Gastrocnemius medialis (tissue), 4 donors: ENCODE measurements at regions not wholly inside any gene's neighbourhood (a gene's known extent, or its start where the extent isn't known, plus 50 kb on each side); places are given as distances from the start of the nearest gene placed in this dataset.
"Not testable (repeated sequence)": the region's sequence is repeated elsewhere in the genome, so short reads cannot be mapped to it uniquely, and the experiment has no call there.

Experiments used
- ATAC-seq, 2 donors: fragments of 150-250 bp; one replicate each; pipeline ENCODE4 v1.9.1; 2016
- DNase-seq, 2 donors: peaks; one replicate each; pipeline ENCODE4 v3.0.0-alpha.2; 2019
- H3K27ac ChIP-seq, 4 donors: fragments of 200-600 bp; sonication (generic); 1 replicate in 1 of 4; 2 replicates in 3 of 4; pipeline ENCODE4 v1.5.1; 2016 to 2018; ENCODE audit warnings: mild to moderate bottlenecking in 2 of 4, moderate library complexity in 1 of 4
- H3K27me3 ChIP-seq, 3 donors: fragments of 200-600 bp; sonication (generic) in 2 of 3; 1 replicate in 1 of 3; 2 replicates in 2 of 3; pipeline versions ENCODE4 v1.5.1 to v1.6.0; 2016 to 2019; ENCODE audit warnings: mild to moderate bottlenecking in 1 of 3, moderate library complexity in 1 of 3
- H3K36me3 ChIP-seq, 2 donors: fragments of 200-600 bp; sonication (generic) in 1 of 2; one replicate each; pipeline ENCODE4 v1.5.1; 2017 to 2018
- H3K4me1 ChIP-seq, 2 donors: fragments of 200-600 bp; sonication (generic) in 1 of 2; one replicate each; pipeline ENCODE4 v1.5.1; 2016 to 2017; ENCODE audit warnings: mild to moderate bottlenecking in 2 of 2
- H3K4me3 ChIP-seq, 4 donors: fragments of 200-600 bp; sonication (generic) in 3 of 4; 1 replicate in 1 of 4; 2 replicates in 3 of 4; pipeline ENCODE4 v1.5.1; 2016 to 2019; ENCODE audit warnings: mild to moderate bottlenecking in 2 of 4
- H3K9me3 ChIP-seq, 3 donors: fragments of 200-600 bp; sonication (generic) in 2 of 3; 1 replicate in 1 of 3; 2 replicates in 2 of 3; pipeline ENCODE4 v1.5.1; 2016 to 2019
- POLR2A ChIP-seq, 2 donors: fragments of 450-650 bp; IDR thresholded peaks; one replicate each; pipeline ENCODE4 v1.6.1; 2017; ENCODE audit warnings: antibody characterized with exemption in 2 of 2, mild to moderate bottlenecking in 2 of 2, moderate library complexity in 2 of 2
- in situ Hi-C, 4 donors: fragments of 200-750 bp; cut with MboI; loops; one replicate each; pipeline versions ENCODE4 v1.15.0 to v1.8.0; 2017; ENCODE audit warnings: low sequenced_read_pairs in 4 of 4
- intact Hi-C: fragments of 100-400 bp; cut with DNase I; formaldehyde crosslinking; loops from one replicate; pipeline ENCODE4 v1.15.1; 2023; ENCODE audit warnings: low total_unique reads
- TF ChIP-seq, protein P1 (sequence below), 5 experiments: fragments of 450-650 bp in 3 of 5; fragments of 200-600 bp in 2 of 5; sonication (generic) in 2 of 5; IDR thresholded peaks in 4 of 5; conservative IDR thresholded peaks in 1 of 5; 1 replicate in 4 of 5; 2 replicates in 1 of 5; pipeline ENCODE4 v1.5.1; 2016 to 2019; ENCODE audit warnings: antibody characterized with exemption in 5 of 5, mild to moderate bottlenecking in 3 of 5, moderate library complexity in 3 of 5

DNA sequence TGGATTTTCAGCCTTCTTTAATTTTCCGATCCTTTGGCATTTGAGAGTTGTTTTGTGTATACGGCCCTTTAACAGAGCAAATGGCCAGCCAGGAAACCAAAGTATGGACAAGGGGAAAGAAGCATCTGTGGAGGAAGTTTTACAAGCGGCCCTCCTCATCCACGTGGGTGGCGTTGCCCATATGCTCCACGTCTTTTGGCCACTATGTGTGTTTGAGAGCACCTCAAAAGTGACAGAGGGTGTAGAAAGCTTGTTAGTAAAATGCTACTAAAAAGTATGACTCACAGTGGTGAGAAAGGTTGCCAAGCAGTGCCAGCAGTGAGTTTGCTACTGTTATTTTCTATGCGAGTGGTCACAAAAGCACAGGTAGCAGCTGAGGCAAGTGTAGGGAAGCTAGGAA lies 451.8 kb upstream of the NPAP1 start:
- in situ Hi-C loops (no loop called here), intact Hi-C loops (no loop called here)
- no peak for ATAC-seq

DNA sequence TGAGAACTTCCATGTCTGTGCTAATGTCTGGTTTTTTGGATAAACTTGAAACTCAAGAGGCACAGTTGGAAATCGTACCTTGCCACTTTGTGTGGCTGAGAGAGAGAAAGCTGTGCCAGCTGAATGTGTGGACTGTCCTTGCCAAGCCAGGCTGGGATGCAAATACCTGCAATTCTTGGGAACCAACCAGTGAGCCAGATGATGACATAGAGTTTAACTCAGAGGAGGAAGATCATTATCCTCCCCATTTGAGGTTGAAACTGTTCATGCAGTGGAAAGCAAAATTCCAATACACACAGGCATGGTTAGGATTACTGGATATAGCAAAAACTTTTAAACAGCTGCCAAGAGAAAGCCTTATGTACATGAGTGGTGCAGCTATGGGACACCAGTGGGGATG lies 451.4 kb upstream of the NPAP1 start:
- Histone ChIP-seq H3K27me3 (no peaks in the 10 kb centered on the region), H3K9me3 (no peaks in the 10 kb centered on the region), H3K36me3 (no peaks in the 10 kb centered on the region), H3K27ac (no peak overlapping the region), H3K4me1 (no peaks in the 10 kb centered on the region), H3K4me3 (no peak overlapping the region)
- no peak for DNase-seq
- in situ Hi-C loops: no loop called here
- no peak for ATAC-seq
- intact Hi-C loops: no loop called here
- no peak for TF ChIP-seq POLR2A (IDR thresholded peaks at IDR 0.05)
- TF ChIP-seq, protein P1, sequence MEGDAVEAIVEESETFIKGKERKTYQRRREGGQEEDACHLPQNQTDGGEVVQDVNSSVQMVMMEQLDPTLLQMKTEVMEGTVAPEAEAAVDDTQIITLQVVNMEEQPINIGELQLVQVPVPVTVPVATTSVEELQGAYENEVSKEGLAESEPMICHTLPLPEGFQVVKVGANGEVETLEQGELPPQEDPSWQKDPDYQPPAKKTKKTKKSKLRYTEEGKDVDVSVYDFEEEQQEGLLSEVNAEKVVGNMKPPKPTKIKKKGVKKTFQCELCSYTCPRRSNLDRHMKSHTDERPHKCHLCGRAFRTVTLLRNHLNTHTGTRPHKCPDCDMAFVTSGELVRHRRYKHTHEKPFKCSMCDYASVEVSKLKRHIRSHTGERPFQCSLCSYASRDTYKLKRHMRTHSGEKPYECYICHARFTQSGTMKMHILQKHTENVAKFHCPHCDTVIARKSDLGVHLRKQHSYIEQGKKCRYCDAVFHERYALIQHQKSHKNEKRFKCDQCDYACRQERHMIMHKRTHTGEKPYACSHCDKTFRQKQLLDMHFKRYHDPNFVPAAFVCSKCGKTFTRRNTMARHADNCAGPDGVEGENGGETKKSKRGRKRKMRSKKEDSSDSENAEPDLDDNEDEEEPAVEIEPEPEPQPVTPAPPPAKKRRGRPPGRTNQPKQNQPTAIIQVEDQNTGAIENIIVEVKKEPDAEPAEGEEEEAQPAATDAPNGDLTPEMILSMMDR (IDR thresholded peaks at IDR 0.05 in 4 of 5, conservative IDR thresholded peaks at IDR 0.05 in 1 of 5): no peak

More for the DNA sequence above, 451.8 kb upstream of the NPAP1 start:
- Histone ChIP-seq H3K9me3 (no peaks in the 10 kb centered on the region), H3K27ac (no peak overlapping the region), H3K4me3 (no peak overlapping the region), H3K36me3 (no peaks in the 10 kb centered on the region), H3K4me1 (no peaks in the 10 kb centered on the region), H3K27me3 (no peaks in the 10 kb centered on the region)
- DNase-seq: no peak
- TF ChIP-seq, protein P1 (IDR thresholded peaks at IDR 0.05 in 4 of 5, conservative IDR thresholded peaks at IDR 0.05 in 1 of 5): no peak
- TF ChIP-seq POLR2A (IDR thresholded peaks at IDR 0.05): no peak

DNA sequence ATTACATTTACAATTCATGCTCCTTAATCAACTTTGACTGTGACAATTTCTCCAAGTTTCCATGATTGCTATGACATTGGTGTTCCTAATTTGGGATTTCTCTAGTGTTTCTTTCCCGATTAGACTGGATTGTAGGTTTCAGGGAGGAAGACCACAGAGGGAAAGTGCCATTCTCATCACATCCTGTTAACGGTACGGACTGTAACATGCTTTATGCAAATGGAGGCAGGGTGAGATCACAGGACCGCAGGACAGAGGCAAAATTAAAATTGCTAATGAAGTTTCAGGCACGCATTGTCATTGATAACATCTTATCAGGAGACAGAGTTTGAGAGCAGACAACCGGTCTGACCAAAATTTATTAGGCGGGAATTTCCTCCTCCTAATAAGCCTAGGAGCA lies 446.7 kb upstream of the NPAP1 start:
- intact Hi-C loops, ATAC-seq, H3K36me3 ChIP-seq, in situ Hi-C loops, H3K27me3 ChIP-seq, H3K27ac ChIP-seq, H3K4me3 ChIP-seq, DNase-seq, H3K9me3 ChIP-seq, H3K4me1 ChIP-seq: not testable (repeated sequence)

DNA sequence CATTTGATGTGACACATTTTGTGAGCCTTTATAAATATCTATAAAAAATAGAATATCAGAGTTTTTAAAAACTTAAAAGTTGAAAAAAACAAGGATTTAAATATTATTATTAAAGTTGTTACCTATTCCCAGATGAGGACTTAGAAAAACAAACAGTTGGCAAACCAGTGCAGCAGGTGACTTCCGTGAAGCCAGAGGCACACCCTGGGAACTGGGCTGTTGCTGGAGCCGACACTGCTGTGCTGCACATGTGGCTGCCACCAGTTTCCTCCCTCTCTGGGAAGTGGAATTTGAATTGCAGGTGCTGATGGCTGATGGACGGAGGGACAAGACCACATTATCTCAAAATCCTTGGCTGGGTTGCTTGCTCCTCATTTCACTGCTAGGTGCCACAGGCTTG lies 442.4 kb upstream of the NPAP1 start:
- H3K27ac ChIP-seq, H3K36me3 ChIP-seq, H3K4me3 ChIP-seq, intact Hi-C loops, DNase-seq, H3K4me1 ChIP-seq, in situ Hi-C loops, H3K27me3 ChIP-seq, ATAC-seq, H3K9me3 ChIP-seq: not testable (repeated sequence)

DNA sequence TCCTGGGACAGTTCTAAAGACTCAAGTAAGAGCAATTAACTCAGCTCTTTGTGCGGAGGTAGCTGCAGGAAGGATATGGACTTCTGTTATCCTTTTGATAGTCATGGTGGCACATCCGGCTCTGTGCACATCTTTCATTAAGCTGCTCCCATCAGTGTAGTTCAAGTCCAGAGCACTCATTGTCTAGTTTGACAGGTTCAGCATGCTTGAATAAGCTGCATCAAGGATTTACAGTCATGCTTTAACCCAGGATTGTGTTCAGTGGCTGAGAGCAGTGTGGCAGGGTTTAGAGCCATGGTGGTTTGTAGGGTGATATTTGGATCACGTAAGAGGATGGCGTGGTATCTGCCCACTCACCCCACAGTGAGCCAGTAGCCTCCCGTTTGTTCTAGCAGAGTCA lies 435.0 kb upstream of the NPAP1 start:
- H3K9me3 ChIP-seq, H3K27ac ChIP-seq, H3K36me3 ChIP-seq, H3K4me3 ChIP-seq, in situ Hi-C loops, H3K27me3 ChIP-seq, DNase-seq, H3K4me1 ChIP-seq, ATAC-seq, intact Hi-C loops: not testable (repeated sequence)

DNA sequence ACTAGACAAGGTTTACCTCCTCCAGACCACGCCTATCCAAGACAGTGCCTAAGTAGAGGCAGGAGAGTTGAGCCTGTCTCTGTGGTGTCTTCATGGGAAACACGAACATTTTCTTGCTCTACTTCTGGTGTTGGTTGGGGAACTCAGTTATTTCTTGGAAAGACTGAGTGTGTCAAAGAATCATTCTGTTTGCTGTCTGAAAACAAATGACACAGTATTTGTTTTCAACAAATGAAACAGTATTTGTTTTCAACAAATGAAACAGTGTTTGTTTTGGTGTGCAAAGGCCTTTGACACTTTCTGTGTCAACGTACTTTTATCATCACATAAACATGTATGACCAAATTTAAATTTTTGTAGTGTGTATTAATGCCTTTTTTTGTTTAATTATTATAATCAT lies 416.5 kb upstream of the NPAP1 start:
- H3K36me3 ChIP-seq, H3K27ac ChIP-seq, intact Hi-C loops, DNase-seq, ATAC-seq, in situ Hi-C loops, H3K4me1 ChIP-seq, H3K9me3 ChIP-seq, H3K27me3 ChIP-seq, H3K4me3 ChIP-seq: not testable (repeated sequence)

DNA sequence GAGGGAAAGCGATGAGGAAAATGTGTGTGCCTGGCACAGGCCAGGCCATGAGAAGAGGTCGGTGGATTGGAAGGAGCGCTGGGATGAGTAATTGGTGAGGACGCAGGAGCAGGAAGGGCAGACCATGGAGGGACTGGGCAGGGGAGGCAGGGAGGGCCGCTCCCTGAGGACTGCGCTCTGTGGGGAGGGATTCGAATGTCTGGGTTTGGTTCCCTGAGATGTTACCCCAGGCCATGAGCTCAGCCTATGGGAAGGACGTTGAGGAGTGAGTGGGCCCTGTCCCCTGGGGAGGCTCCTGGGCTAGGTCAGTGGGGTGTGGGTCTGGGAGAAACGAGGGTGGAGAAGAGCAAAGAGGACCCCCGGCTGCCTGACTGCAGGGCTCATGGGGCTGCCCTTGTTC lies 415.2 kb upstream of the NPAP1 start:
- ATAC-seq, H3K9me3 ChIP-seq, in situ Hi-C loops, H3K4me1 ChIP-seq, intact Hi-C loops, H3K27me3 ChIP-seq, H3K36me3 ChIP-seq, DNase-seq, H3K27ac ChIP-seq, H3K4me3 ChIP-seq: not testable (repeated sequence)

DNA sequence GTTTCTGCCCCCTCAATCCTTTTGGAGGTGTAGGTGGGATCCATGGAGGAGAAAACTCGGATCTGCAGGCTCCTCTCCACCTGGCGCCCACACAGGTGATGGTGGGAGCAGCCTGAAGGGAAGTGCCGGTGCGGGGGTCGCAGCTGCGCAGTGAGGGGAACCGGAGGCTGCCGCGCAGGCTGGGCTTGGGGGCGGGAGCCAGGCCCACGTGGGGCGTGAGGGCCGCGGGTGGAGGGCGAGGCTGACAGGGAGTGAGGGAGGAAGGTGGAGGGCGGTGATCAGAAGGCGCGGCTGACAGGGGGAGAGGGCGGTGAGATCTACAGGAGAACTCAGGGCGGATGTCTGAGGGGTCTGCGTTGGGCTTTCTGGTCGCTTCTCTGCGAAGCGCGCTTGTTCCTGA lies 414.7 kb upstream of the NPAP1 start:
- H3K36me3 ChIP-seq, H3K4me3 ChIP-seq, H3K27ac ChIP-seq, in situ Hi-C loops, H3K9me3 ChIP-seq, H3K4me1 ChIP-seq, H3K27me3 ChIP-seq, ATAC-seq, DNase-seq, intact Hi-C loops: not testable (repeated sequence)

DNA sequence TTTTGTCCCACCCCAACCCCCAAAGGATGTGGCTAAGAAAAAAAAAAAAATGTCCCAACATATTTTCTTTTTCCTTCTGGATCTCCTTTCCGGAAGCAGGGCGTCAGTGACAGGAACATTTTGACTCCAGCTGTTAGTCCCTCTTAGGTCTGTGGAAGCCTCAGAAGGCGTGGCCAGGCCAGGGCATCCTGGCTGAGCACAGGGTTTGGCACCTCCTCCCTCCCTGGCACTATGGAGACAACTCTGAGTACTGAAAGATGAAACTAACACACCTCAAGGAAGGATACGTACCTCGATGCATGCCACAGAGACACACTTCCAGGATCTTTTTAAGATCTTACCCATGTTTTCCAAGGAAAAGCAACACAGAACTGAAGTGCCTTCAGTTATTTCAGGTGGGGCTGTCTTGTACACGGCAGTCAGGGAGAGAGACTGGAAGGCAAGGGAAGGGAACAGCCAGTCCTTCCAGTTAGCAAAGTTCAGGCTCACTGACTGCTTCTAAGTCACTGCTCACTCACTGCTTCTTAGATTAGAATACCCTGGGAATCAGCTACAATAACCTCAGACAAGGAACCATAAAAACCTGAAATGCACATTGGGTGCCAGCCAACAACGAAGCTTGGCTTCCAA lies 406.9 kb upstream of the NPAP1 start:
- H3K4me3 ChIP-seq, H3K36me3 ChIP-seq, H3K4me1 ChIP-seq, in situ Hi-C loops, DNase-seq, H3K9me3 ChIP-seq, intact Hi-C loops, H3K27ac ChIP-seq, ATAC-seq, H3K27me3 ChIP-seq: not testable (repeated sequence)
